HG02852 (cell line): ENCODE measurements at regions not wholly inside any gene's neighbourhood (a gene's known extent, or its start where the extent isn't known, plus 50 kb on each side); places are given as distances from the start of the nearest gene placed in this dataset.
"Not testable (repeated sequence)": the region's sequence is repeated elsewhere in the genome, so short reads cannot be mapped to it uniquely, and the experiment has no call there.

Experiments used
- ATAC-seq: cut with Tn5 transposase; IDR thresholded peaks from one replicate; pipeline ENCODE4 v1.9.1; 2021; ENCODE audit warnings: mild to moderate bottlenecking, moderate library complexity; ENCODE audit not compliant: unreplicated experiment

GRCh38 chr2:14960686-14961324 lies 328.3 kb downstream of the LRATD1 start:
- no peak for ATAC-seq

- no peak for ATAC-seq
Measured at GRCh38 chr2:14967729-14968128, 335.2 kb downstream of the LRATD1 start.

GRCh38 chr2:14975381-14975780 lies 342.9 kb downstream of the LRATD1 start:
- no peak for ATAC-seq

GRCh38 chr2:14977021-14977420 lies 344.5 kb downstream of the LRATD1 start:
- no peak for ATAC-seq

GRCh38 chr2:14978845-14979244 lies 346.3 kb downstream of the LRATD1 start:
- ATAC-seq: no peak

- no peak for ATAC-seq
Measured at GRCh38 chr2:14982790-14983189, 350.3 kb downstream of the LRATD1 start.

GRCh38 chr2:14988600-14988999 lies 356.1 kb downstream of the LRATD1 start:
- no peak for ATAC-seq

- no peak for ATAC-seq
Measured at GRCh38 chr2:14991723-14992122, 359.2 kb downstream of the LRATD1 start.

GRCh38 chr2:14994721-14995120 lies 362.2 kb downstream of the LRATD1 start:
- ATAC-seq: no peak

- ATAC-seq: no peak
Measured at GRCh38 chr2:14996351-14997014, 364.0 kb downstream of the LRATD1 start.

- no peak for ATAC-seq
Measured at GRCh38 chr2:14998546-14998945, 366.0 kb downstream of the LRATD1 start.

GRCh38 chr2:14999114-14999661 lies 366.7 kb downstream of the LRATD1 start:
- ATAC-seq: no peak

- ATAC-seq: not testable (repeated sequence)
Measured at GRCh38 chr2:15002519-15002918, 370.0 kb downstream of the LRATD1 start.

- peak; percentile 80 for ATAC-seq
Measured at GRCh38 chr2:15006667-15007066, 374.1 kb downstream of the LRATD1 start.

- ATAC-seq: no peak
Measured at GRCh38 chr2:15009681-15010080, 377.2 kb downstream of the LRATD1 start.

GRCh38 chr2:15010346-15010745 lies 377.8 kb downstream of the LRATD1 start:
- peak; percentile 75 for ATAC-seq

- ATAC-seq: no peak
Measured at GRCh38 chr2:15018814-15019213, 386.3 kb downstream of the LRATD1 start.

- ATAC-seq: no peak
Measured at GRCh38 chr2:15023221-15023620, 390.7 kb downstream of the LRATD1 start.

GRCh38 chr2:15028406-15028805 lies 395.9 kb downstream of the LRATD1 start:
- no peak for ATAC-seq

- ATAC-seq: peak; percentile 98
Measured at GRCh38 chr2:15031745-15032240, 399.3 kb downstream of the LRATD1 start.

- ATAC-seq: no peak
Measured at GRCh38 chr2:15034246-15034645, 401.7 kb downstream of the LRATD1 start.

GRCh38 chr2:15034860-15035259 lies 402.3 kb downstream of the LRATD1 start:
- no peak for ATAC-seq
